Immature natural killer cell (primary cell): ENCODE measurements at regions not wholly inside any gene's neighbourhood (a gene's known extent, or its start where the extent isn't known, plus 50 kb on each side); places are given as distances from the start of the nearest gene placed in this dataset.

Experiments
- DNase-seq, 3 donors: peaks; one replicate each; pipeline ENCODE4 v3.0.0; 2022; ENCODE audit warnings: mixed read lengths in 1 of 3
- H3K27ac Mint-ChIP-seq, 6 donors: one replicate each; pipeline ENCODE4 v1.8.0; 2020; ENCODE audit warnings: mixed read lengths in 6 of 6, mild to moderate bottlenecking in 5 of 6, inconsistent platforms in 4 of 6, moderate library complexity in 3 of 6
- H3K27me3 Mint-ChIP-seq, 3 donors: one replicate each; pipeline ENCODE4 v1.8.0; 2020 to 2021; ENCODE audit warnings: low read depth in 3 of 3, mild to moderate bottlenecking in 3 of 3, mixed read lengths in 3 of 3, moderate library complexity in 3 of 3, inconsistent platforms in 1 of 3
- H3K36me3 Mint-ChIP-seq, 3 donors: one replicate each; pipeline ENCODE4 v1.8.0; 2020; ENCODE audit warnings: mixed read lengths in 3 of 3, inconsistent platforms in 2 of 3, mild to moderate bottlenecking in 2 of 3
- H3K4me1 Mint-ChIP-seq, 2 donors: one replicate each; pipeline ENCODE4 v1.8.0; 2020; ENCODE audit warnings: inconsistent platforms in 2 of 2, mild to moderate bottlenecking in 2 of 2, mixed read lengths in 2 of 2, moderate library complexity in 1 of 2
- H3K4me3 Mint-ChIP-seq, 5 donors: one replicate each; pipeline ENCODE4 v1.8.0; 2020; ENCODE audit warnings: mild to moderate bottlenecking in 5 of 5, mixed read lengths in 5 of 5, inconsistent platforms in 3 of 5, moderate library complexity in 3 of 5
- H3K9me3 Mint-ChIP-seq, 6 donors: one replicate each; pipeline ENCODE4 v1.8.0; 2020; ENCODE audit warnings: mild to moderate bottlenecking in 6 of 6, mixed read lengths in 6 of 6, inconsistent platforms in 4 of 6, moderate library complexity in 3 of 6

GRCh38 chr10:112091703-112092102 is 91.9 kb downstream of the GPAM start:
- Mint-ChIP-seq H3K27me3 (peaks cover 0 to 8% (median 3%) of the 10 kb centered on the region in 3 donors), H3K9me3 (peaks cover 0 to 3% (median 0%) of the 10 kb centered on the region in 6 donors), H3K36me3 (no peaks in the 10 kb centered on the region), H3K4me3 (no peak overlapping the region), H3K4me1 (no peaks in the 10 kb centered on the region), H3K27ac (no peak overlapping the region)
- DNase-seq = no peak

GRCh38 chr10:112092519-112092918 is 91.0 kb downstream of the GPAM start:
- peaks cover 0 to 3% (median 0%) of the 10 kb centered on the region in 6 donors for H3K9me3 Mint-ChIP-seq
- no peak overlapping the region for H3K4me3 Mint-ChIP-seq
- H3K4me1 Mint-ChIP-seq = no peaks in the 10 kb centered on the region
- no peaks in the 10 kb centered on the region for H3K36me3 Mint-ChIP-seq
- H3K27ac Mint-ChIP-seq = no peak overlapping the region
- DNase-seq = no peak
- peaks cover 0 to 6% (median 3%) of the 10 kb centered on the region in 3 donors for H3K27me3 Mint-ChIP-seq

DNA sequence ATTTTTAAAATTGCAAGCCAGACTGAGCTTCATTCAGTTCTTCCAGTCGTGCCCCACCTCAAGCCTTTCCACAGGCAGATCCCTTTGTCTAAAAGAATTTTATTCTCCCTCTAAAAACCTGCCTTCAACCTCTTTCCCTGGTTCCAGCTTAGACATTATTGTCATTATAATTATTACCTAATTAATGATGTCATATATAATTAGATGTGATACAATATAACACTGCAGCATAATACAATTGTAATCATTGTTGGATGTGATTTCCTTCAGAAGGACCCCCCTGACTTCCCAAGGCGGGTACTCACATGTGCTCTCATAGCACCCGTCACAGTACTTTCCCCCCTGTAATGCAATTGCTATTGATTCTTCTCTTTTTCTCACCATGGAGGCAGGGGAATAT is 88.6 kb downstream of the GPAM start:
- Mint-ChIP-seq H3K4me1 (no peaks in the 10 kb centered on the region), H3K4me3 (no peak overlapping the region), H3K27ac (no peak overlapping the region), H3K9me3 (peaks cover 0 to 3% (median 0%) of the 10 kb centered on the region in 6 donors), H3K36me3 (no peaks in the 10 kb centered on the region), H3K27me3 (peaks cover 0 to 6% (median 6%) of the 10 kb centered on the region in 3 donors)
- no peak for DNase-seq

DNA sequence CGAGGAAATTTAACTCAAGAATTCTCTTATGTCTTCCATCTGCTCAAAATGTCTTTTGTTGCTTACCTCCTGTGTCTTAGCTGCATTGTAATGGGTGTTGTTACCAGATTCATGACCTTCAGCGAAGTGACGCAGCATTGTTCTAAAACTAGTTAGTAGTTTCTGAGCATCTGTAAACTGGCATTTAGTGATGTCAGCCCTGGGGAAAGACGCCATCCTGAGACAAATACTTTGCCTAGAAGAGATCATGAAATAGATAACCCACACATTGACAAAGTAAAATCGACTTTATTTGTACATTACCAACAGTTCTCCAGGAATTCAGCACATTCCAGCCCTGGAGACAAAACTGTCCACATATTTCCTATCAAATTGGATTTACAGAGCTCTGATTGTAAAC is 87.8 kb downstream of the GPAM start:
- H3K4me3 Mint-ChIP-seq = no peak overlapping the region
- peaks cover 0 to 3% (median 0%) of the 10 kb centered on the region in 6 donors for H3K9me3 Mint-ChIP-seq
- no peak for DNase-seq
- H3K4me1 Mint-ChIP-seq = no peaks in the 10 kb centered on the region
- H3K36me3 Mint-ChIP-seq = no peaks in the 10 kb centered on the region
- H3K27me3 Mint-ChIP-seq = peaks cover under 1 to 6% (median 6%) of the 10 kb centered on the region in 3 donors
- H3K27ac Mint-ChIP-seq = no peak overlapping the region

- no peak overlapping the region for H3K4me3 Mint-ChIP-seq
- DNase-seq = no peak
- H3K27me3 Mint-ChIP-seq = peaks cover 2 to 7% (median 6%) of the 10 kb centered on the region in 3 donors
- H3K36me3 Mint-ChIP-seq = no peaks in the 10 kb centered on the region
- no peak overlapping the region for H3K27ac Mint-ChIP-seq
- no peaks in the 10 kb centered on the region for H3K4me1 Mint-ChIP-seq
- H3K9me3 Mint-ChIP-seq = peaks cover 0 to 3% (median under 1%) of the 10 kb centered on the region in 6 donors
These were observed 84.9 kb downstream of the GPAM start for GRCh38 chr10:112098682-112099081.
